K562 (cell line): ENCODE measurements at regions not wholly inside any gene's neighbourhood (a gene's known extent, or its start where the extent isn't known, plus 50 kb on each side); places are given as distances from the start of the nearest gene placed in this dataset.

ENCODE experiments used
- BCOR ChIP-seq: fragments of 450-650 bp; IDR thresholded peaks from 2 replicates; pipeline ENCODE4 v1.6.1; 2016
- CBFA2T2 ChIP-seq: fragments of 450-650 bp; conservative IDR thresholded peaks from 2 replicates; pipeline ENCODE4 v1.6.1; 2017; ENCODE audit warnings: mild to moderate bottlenecking
- LCOR ChIP-seq: sonication (generic); formaldehyde crosslinking; IDR thresholded peaks from 2 replicates; pipeline ENCODE4 v1.8.0; 2022; ENCODE audit warnings: mild to moderate bottlenecking, missing genetic modification reagents
- RBM22 ChIP-seq: fragments of 200-400 bp; formaldehyde crosslinking; IDR thresholded peaks from 2 replicates; pipeline ENCODE4 v1.6.1; 2018; ENCODE audit warnings: low read length, low read depth; ENCODE audit not compliant: poor library complexity, severe bottlenecking
- SAP30 ChIP-seq: fragments of 200-600 bp; sonication (generic); IDR thresholded peaks from 2 replicates; pipeline ENCODE4 v1.6.1; 2012; ENCODE audit warnings: borderline replicate concordance, low read depth, mild to moderate bottlenecking, moderate library complexity, low read length, control low read depth, inconsistent platforms; ENCODE audit not compliant: insufficient read depth, poor library complexity, severe bottlenecking
- SIX5 ChIP-seq, 2 experiments: IDR thresholded peaks; 2 replicates each; pipeline ENCODE4 v1.6.1; 2011; ENCODE audit warnings: low read length in 2 of 2, borderline replicate concordance in 1 of 2, low read depth in 1 of 2, mild to moderate bottlenecking in 1 of 2, moderate library complexity in 1 of 2; ENCODE audit not compliant: insufficient read depth in 1 of 2
- SMAD4 ChIP-seq: fragments of 250-450 bp; sonication (Bioruptor Pico); conservative IDR thresholded peaks from 2 replicates; pipeline ENCODE4 v1.8.0; 2021; ENCODE audit warnings: inconsistent platforms, mild to moderate bottlenecking, moderate library complexity
- TRIM28 ChIP-seq: fragments of 450-650 bp; IDR thresholded peaks from 2 replicates; pipeline ENCODE4 v1.6.1; 2017
- YBX1 ChIP-seq: fragments of 450-650 bp; IDR thresholded peaks from 2 replicates; pipeline ENCODE4 v1.7.1; 2016; ENCODE audit warnings: mild to moderate bottlenecking
- ZNF23 ChIP-seq: fragments of 250-450 bp; sonication (Bioruptor Pico); IDR thresholded peaks from 2 replicates; pipeline ENCODE4 v1.4.0; 2020; ENCODE audit warnings: mild to moderate bottlenecking
- ZNF318 ChIP-seq, 2 experiments: fragments of 450-650 bp; IDR thresholded peaks; 2 replicates each; pipeline ENCODE4 v1.6.1; 2016; ENCODE audit warnings: mild to moderate bottlenecking in 2 of 2, borderline replicate concordance in 1 of 2, low read depth in 1 of 2, moderate library complexity in 1 of 2

- TF ChIP-seq SAP30 (no peak), ZNF23 (CRISPR knock-in tag) (no peak), ZNF318 (IDR thresholded peaks at IDR 0.05; ENCODE audit: borderline replicate concordance in 1 of 2, low read depth in 1 of 2) (no peak), CBFA2T2 (peak; percentile 63), YBX1 (no peak), BCOR (no peak), SIX5 (IDR thresholded peaks at IDR 0.05; ENCODE audit: borderline replicate concordance in 1 of 2, insufficient read depth in 1 of 2, low read depth in 1 of 2, low read length in 2 of 2) (no peak), RBM22 (no peak), TRIM28 (no peak), LCOR (no peak), SMAD4 (CRISPR knock-in tag) (no peak)
Observed at GRCh38 chr3:193997228-193998122, 138.5 kb upstream of the HES1 start (continued).
